ENCODE measurements at regions not wholly inside any gene's neighbourhood (a gene's known extent, or its start where the extent isn't known, plus 50 kb on each side); places are given as distances from the start of the nearest gene placed in this dataset.
"Not testable (repeated sequence)": the region's sequence is repeated elsewhere in the genome, so short reads cannot be mapped to it uniquely, and the experiment has no call there.

DNA sequence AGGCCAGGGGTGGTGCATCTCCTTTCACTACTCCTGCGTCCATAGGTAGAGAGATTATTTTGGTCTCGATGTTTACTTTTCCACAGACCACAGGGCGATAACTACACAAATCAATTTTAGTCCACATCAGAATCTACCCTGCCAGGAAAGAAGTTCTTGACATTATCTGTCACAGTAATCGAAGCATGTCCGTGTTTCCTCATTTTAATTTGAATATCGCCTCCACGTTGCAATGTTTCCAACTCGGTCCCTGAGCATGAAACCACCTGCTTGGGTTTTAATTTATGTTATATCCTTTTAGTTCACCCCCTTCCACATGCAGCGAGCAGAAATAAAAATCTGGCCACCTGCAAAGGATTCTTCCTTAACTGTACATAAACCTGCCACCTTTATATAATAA, 100.1 kb upstream of the ATXN3L start:
- DNase-seq, result no peak

GRCh38 chrX:13419276-13419675, 99.4 kb upstream of the ATXN3L start:
- no peak for DNase-seq

GRCh38 chrX:13418126-13419097, 98.6 kb upstream of the ATXN3L start:
- no peak for DNase-seq

DNA sequence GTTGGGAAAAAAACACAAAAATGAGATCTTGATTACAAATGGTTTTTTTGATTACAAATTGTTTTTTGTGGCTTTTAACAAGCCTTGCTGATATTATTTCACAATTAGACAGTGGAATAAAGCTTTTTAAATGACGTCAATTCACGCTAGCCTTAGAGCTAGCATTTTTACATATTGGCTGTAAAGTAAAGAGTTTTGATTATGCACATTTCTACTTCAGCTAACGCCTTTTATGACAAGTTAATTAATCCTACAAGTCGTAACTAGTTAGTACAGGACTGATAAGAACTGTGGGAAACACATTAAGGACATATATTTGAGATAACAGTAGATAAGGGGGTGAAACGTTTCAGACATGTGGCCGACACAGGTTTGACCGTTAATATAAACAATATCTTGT, 95.7 kb upstream of the ATXN3L start:
- no peak for DNase-seq

DNA sequence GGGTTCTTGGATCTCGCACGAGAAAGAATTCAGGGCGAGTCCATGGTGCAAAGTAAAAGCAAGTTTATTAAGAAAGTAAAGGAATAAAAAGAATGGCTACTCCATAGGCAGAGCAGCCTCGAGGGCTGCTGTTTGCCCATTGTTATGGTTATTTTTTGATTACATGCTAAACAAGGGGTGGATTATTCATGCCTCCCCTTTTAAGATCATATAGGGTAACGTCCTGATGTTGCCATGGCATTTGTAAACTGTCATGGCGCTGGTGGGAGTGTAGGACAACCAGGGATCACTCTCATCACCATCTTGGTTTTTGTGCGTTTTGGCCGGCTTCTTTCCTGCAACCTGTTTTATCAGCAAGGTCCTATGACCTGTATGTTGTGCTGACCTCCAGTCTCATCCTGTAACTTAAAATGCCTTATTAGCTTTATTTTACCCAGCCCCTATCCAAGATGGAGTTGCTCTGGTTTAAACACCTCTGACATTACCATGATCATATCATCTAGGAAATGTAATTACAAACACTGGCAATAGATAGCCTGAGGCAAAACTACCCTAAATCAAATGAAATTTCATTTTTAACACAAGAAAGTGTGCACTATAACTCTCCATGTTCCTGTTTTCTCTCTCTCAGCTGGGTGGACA, 94.3 kb upstream of the ATXN3L start:
- no peak for DNase-seq

DNA sequence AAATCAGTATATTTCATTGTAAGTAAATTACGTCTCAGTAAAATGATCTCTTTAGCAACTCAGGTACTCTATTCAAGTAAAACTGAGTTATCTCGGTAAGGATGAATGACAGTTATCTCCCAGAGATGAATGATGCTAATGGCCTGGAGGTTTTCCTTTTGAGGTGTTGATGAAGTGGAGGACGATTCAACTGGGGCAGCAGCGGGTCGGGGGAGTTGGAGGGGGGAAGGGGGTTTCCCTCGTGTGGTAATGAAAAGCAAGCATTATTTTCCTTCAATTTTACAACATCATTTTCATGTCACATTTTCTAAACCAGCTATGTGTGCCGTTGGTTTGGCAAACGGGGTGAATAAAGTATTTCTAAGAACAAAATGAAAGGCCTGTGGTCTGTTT, 92.4 kb upstream of the ATXN3L start:
- DNase-seq, result no peak

- no peak for DNase-seq
These were observed 91.8 kb upstream of the ATXN3L start for GRCh38 chrX:13411496-13412207.

DNA sequence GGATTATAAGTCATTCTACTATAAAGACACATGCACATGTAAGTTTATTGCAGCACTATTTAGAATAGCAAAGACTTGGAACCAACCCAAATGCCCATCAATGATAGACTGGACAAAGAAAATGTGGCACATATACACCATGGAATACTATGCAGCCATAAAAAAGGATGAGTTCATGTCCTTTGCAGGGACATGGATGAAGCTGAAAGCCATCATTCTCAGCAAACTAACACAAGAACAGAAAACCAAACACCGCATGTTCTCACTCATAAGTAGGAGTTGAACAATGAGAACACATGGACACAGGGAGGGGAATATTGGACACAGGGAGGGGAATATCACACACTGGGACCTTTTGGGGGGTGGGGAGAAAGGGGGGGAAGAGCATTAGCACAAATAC, 88.7 kb upstream of the ATXN3L start:
- DNase-seq, result not testable (repeated sequence)

- not testable (repeated sequence) for DNase-seq
These were observed 84.9 kb upstream of the ATXN3L start for GRCh38 chrX:13404777-13405176.

DNA sequence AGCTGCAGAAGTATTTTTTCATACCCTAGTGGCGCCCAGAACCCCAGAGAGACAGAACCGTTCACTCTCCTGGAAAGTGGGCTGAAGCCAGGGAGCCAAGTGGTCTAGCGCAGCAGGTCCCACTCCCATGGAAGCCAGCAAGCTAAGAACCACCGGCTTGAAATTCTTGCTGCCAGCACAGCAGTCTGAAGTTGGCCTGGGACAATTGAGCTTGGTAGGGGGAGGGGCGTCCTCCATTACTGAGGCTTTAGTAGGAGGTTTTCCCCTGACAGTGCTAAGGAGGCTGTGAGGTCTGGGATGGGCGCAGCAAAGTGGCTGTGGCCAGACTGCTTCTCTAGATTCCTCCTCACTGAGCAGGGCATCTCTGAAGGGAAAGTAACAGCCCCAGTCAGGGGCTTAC, 84.5 kb upstream of the ATXN3L start:
- DNase-seq, result no peak

DNA sequence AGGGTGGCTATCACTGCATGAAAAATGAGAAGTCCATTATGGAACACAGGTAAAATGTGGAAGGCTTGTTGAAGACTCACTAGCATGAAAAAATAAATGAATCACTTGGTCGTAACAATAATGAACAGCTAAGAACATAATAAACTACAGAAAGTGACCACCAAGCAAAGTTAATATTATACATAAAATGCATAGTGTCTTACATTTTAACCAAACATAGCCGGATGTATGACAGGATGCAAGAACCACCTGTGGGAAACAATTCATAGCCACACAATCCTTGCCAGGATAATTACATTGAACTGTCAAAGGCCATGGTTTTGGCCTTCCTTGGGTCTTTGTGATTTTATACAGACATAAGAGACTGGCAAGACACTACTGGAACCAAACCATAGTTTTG, 81.9 kb upstream of the ATXN3L start:
- DNase-seq, result no peak

- DNase-seq, result no peak
These were observed 79.0 kb upstream of the ATXN3L start for GRCh38 chrX:13398839-13399238.

DNA sequence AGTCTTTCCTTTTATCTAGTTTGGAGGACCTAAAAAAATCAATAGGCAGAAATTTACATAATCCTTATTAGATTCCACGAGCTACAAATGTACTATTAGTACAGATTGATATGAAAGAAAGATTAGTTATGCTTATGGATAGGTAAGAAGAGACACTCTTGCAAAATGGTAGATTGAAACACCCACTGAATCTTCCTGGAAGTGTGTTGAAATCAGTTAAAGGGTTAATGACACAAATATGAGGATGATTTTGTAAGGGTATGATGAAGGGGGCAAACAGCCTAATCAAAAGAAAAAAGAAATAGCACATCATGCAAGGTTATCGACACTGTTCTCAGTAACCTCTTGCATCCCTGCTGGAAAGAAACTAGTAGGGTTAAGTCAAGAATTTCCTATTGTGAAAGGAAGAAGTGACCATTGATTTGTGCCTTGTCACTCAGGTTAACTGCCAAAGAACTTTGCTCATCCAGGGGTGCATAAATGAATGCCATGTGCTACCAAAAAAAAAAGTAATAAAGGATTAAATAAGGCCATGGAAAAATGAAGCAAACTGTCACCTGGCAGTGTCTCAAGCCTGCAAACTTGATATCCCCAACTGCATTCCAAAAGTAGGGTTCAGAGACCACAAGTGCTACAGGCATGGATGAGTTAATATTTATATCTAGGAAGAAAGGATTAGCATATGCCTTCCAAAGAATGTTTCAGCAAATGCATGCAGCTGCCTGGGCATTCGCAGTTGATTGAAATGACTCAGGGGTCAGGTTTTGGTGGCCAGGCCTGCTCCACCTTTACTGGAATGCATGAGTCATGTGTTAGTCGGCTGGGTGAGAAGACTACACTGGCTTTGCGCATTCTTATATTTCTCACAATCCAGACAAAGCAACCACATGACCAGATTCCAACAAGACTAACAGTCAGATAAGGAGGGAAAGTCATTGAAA, 78.3 kb upstream of the ATXN3L start:
- DNase-seq, result no peak

DNA sequence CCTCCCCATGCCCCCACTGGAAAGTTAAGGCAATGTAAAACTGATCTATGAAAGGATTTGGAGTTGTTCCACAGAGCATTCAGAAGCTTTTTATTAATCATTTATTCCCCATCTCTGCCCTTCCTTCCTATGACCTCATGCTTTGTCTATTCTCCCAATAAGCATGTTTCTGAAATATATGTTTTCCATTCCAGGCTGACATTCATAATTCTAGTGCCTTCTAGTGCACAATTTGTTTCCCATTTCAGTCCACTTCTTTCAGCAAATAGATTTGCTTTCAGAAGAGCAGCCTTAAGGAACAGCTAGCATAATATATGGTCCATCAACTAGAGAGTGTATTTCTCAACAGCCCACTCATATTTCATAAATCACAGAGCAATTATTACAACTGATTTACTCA, 77.1 kb upstream of the ATXN3L start:
- DNase-seq, result no peak

DNA sequence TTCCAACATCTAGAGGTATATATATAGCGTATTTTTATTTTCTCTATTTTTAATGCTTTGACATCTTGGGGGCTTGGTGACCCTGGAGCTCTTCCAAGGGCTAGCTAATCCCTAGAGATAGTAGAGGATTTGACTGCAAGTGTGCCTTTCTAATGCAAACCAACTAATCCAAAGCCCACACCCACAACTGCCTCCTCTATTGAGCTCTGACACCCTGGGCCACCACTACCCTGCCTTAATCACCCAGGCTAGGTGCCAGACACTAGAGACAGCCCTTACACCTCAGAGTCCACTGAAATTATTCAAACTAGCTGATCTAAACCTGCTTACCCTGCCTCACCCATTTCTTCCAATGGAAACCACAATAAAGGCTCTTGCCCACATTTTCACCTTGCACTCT, 69.6 kb upstream of the ATXN3L start:
- no peak for DNase-seq

DNA sequence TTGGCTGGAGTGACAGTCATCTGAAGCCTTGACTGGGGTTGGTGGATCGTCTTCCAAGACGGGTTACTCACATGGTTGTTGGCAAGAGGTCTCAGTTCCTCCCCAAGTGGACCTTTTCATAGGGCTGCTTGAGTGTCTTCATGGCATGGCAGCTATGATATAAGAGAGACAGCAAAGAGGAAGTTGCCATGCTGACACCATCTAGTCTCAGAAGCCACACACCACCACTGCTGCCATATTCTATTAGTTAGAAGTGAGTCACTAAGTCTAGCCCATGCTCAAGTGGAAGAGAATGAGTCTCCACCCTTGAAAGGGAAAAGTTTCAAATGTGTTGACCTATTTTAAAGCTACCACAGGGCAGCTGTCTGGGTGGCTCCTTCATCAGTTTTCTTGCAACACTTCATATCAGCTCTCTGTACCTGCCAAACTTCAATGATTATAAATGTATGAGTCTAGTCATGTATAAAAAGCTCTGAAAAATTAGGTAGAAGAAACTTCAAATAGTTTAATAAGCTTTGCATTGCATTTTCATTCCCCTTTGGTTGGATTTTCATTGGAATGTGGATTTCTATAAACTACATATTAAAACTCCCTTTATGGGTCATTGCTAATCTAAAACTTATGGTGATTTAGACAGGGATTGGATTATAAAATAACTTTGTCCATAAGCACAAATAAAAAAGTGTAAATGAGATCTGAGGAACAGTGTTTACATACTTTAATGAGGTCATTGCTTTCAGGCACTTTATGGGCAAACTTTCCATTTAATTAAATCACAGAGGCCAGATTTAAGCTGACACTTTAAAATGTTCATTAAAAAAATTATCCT, 68.0 kb upstream of the ATXN3L start:
- no peak for DNase-seq

DNA sequence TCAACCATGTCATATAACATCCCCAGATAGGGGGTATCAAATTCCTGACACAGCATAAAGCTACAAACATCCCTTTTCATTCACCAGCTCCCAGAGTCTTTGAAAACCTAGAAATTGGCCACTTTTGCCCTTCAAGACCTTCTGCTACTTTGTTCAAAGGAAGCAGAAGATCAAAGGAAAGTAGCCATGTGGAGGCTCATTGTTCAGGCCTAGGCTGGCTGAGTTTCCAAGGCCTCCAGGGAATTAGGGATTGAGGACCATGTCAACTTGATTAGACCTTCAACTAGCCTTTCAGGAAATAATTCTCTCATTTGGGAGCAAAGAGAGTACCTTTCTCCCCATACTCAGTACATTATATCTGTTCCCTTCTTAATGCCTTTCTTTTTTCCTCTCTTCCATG, 66.8 kb upstream of the ATXN3L start:
- no peak for DNase-seq

DNA sequence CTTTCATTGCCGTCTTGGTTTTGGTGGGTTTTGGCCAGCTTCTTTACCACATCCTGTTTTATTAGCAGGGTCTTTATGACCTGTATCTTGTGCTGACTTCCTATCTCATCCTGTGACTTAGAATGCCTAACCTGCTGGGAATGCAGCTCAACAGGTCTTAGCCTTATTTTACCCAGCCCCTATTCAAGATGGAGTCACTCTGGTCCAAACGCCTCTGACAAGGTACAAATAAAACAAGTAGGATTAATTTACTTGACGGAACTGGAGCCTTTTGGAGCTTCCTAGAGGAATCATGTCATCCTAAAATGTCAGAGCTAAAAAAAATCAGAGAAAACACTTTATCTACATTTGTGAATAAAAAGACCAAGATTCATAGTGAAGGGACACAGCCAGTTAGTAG, 66.2 kb upstream of the ATXN3L start:
- DNase-seq, result no peak

GRCh38 chrX:13383907-13384306, 64.1 kb upstream of the ATXN3L start:
- no peak for DNase-seq

GRCh38 chrX:13381514-13381913, 61.7 kb upstream of the ATXN3L start:
- no peak for DNase-seq

- DNase-seq, result no peak
These were observed 60.4 kb upstream of the ATXN3L start for GRCh38 chrX:13380211-13380610.
